ENCODE measurements at regions not wholly inside any gene's neighbourhood (a gene's known extent, or its start where the extent isn't known, plus 50 kb on each side); places are given as distances from the start of the nearest gene placed in this dataset.

DNA sequence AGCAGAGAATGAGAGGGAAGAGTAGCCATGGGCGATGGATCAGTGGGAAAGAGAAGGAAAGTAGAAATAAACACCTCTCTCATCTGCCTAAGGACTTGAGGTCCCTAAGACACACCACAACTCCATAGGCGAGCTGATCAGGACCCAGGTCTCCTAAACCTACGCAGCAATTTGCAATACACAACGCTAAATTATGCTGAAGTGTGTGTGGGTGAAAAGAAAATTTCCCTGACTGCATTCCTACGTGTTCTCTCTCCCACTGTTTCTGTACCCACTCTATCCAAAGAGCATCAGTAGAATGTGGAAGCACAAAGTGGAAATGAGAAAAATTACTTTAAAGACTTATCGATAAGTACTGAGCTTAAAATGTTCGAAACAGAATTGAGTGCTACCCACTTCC is 88.9 kb downstream of the RPS29 start:
- Histone ChIP-seq H3K4me2 (no peak overlapping the region), H3K9me2 (ENCODE audit: insufficient read depth) (no peaks in the 10 kb centered on the region), H3K79me2 (ENCODE audit: low read depth) (no peaks in the 10 kb centered on the region), H3K9me3 (ENCODE audit: insufficient read depth, low read depth) (no peaks in the 10 kb centered on the region; the same call in 1 of the 2 replicates), H2AFZ (no peak overlapping the region), H3K36me3 (ENCODE audit: low read depth) (no peaks in the 10 kb centered on the region), H3K4me3 (no peak overlapping the region), H4K20me1 (ENCODE audit: insufficient read depth) (no peaks in the 10 kb centered on the region), H3K27me3 (ENCODE audit: insufficient read depth, low read depth) (no peaks in the 10 kb centered on the region), H3K4me1 (replicated peaks; ENCODE audit: insufficient read depth) (peaks cover 8% of the 10 kb centered on the region), H3F3A (ENCODE audit: insufficient read depth, low read depth) (no peaks in the 10 kb centered on the region), H3K27ac (no peak overlapping the region)
- no peak for DNase-seq
- ChIA-PET POLR2A (ENCODE audit: unreplicated experiment) (no interaction called here), CTCF (interaction anchor here (0.6 to 2.1 kb wide), 4 partner anchors 12 to 506 kb away, joined by 3 to 14 read pairs (median 8); no protein-coding TSS in a partner anchor)
- intact Hi-C loops (cut with micrococcal nuclease; ENCODE audit: unreplicated experiment): loop anchor here (2.0 kb wide), 1 partner anchor 34 kb away; no protein-coding TSS in a partner anchor
- TF ChIP-seq EZH2 (IDR thresholded peaks at IDR 0.05; ENCODE audit: low read depth): no peak
- TF ChIP-seq, protein P1, sequence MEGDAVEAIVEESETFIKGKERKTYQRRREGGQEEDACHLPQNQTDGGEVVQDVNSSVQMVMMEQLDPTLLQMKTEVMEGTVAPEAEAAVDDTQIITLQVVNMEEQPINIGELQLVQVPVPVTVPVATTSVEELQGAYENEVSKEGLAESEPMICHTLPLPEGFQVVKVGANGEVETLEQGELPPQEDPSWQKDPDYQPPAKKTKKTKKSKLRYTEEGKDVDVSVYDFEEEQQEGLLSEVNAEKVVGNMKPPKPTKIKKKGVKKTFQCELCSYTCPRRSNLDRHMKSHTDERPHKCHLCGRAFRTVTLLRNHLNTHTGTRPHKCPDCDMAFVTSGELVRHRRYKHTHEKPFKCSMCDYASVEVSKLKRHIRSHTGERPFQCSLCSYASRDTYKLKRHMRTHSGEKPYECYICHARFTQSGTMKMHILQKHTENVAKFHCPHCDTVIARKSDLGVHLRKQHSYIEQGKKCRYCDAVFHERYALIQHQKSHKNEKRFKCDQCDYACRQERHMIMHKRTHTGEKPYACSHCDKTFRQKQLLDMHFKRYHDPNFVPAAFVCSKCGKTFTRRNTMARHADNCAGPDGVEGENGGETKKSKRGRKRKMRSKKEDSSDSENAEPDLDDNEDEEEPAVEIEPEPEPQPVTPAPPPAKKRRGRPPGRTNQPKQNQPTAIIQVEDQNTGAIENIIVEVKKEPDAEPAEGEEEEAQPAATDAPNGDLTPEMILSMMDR (conservative IDR thresholded peaks at IDR 0.05): no peak
- BruUV-seq (replicated peaks): no TSS peak

DNA sequence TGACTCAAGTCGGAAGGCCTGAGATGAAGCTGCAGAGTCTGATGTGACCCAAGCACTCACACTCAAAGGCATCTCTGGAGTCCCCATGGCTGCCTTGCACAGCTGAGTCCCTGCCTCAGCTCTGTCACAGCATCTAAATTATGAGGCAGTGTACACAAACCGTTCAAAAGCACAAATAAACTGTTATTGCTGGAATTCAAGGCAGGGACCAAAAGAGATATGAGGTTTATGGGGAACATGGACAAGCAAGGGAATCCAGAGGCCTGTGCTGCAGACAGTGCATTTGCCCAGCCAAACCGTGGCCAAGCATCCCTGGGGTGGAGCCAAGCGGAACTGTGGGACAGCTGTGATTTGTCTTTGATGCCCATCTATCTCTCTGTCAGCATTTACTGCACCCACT is 91.3 kb downstream of the RPS29 start:
- intact Hi-C loops (cut with micrococcal nuclease; ENCODE audit: unreplicated experiment): no loop called here
- CTCF ChIA-PET: no interaction called here
- DNase-seq: no peak

DNA sequence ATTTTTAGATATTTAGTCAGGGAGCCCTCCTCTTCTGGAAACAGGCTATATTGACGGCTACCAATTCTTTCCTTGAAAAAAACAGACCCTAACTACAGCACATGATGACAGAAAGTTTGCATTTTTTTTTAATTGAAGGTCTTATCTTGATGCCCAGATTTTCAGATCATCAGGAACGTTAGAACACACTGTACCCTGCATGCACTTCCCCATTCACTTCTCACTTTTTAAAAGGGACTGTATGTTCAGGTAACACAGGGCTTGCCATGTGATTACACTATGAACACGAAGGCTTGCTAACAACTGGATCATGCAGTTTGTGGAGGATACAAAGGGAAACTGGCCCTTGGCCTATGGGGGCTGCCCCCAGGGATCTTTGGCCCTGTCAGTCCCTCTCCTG is 92.6 kb downstream of the RPS29 start:
- Histone ChIP-seq H3K4me1 (replicated peaks; ENCODE audit: insufficient read depth) (peaks cover 17% of the 10 kb centered on the region), H3K4me3 (no peak overlapping the region), H3K36me3 (ENCODE audit: low read depth) (no peaks in the 10 kb centered on the region), H3K27me3 (ENCODE audit: insufficient read depth, low read depth) (no peaks in the 10 kb centered on the region), H2AFZ (no peak overlapping the region), H4K20me1 (ENCODE audit: insufficient read depth) (no peaks in the 10 kb centered on the region), H3K4me2 (no peak overlapping the region), H3K9me2 (ENCODE audit: insufficient read depth) (no peaks in the 10 kb centered on the region), H3K9me3 (ENCODE audit: insufficient read depth, low read depth) (no peaks in the 10 kb centered on the region), H3K79me2 (ENCODE audit: low read depth) (no peaks in the 10 kb centered on the region), H3F3A (ENCODE audit: insufficient read depth, low read depth) (no peaks in the 10 kb centered on the region), H3K27ac (no peak overlapping the region)
- BruUV-seq (replicated peaks): no TSS peak
- ChIA-PET POLR2A (ENCODE audit: unreplicated experiment) (no interaction called here), CTCF (no interaction called here)
- intact Hi-C loops (cut with micrococcal nuclease; ENCODE audit: unreplicated experiment): no loop called here
- no peak for DNase-seq
- TF ChIP-seq, protein P1 (conservative IDR thresholded peaks at IDR 0.05): no peak
- no peak for TF ChIP-seq EZH2 (IDR thresholded peaks at IDR 0.05; ENCODE audit: low read depth)

More for the DNA sequence above, 91.3 kb downstream of the RPS29 start:
- no peak overlapping the region for H3K4me2 ChIP-seq
- TF ChIP-seq EZH2 (IDR thresholded peaks at IDR 0.05; ENCODE audit: low read depth): no peak
- TF ChIP-seq, protein P1 (conservative IDR thresholded peaks at IDR 0.05): no peak
- H3K79me2 ChIP-seq (ENCODE audit: low read depth): no peaks in the 10 kb centered on the region
- H3K9me2 ChIP-seq (ENCODE audit: insufficient read depth): no peaks in the 10 kb centered on the region
- peaks cover 17% of the 10 kb centered on the region for H3K4me1 ChIP-seq (replicated peaks; ENCODE audit: insufficient read depth)
- no peaks in the 10 kb centered on the region for H4K20me1 ChIP-seq (ENCODE audit: insufficient read depth)
- no peaks in the 10 kb centered on the region for H3F3A ChIP-seq (ENCODE audit: insufficient read depth, low read depth)
- no TSS peak for BruUV-seq (replicated peaks)
- H3K4me3 ChIP-seq: no peak overlapping the region
- H3K9me3 ChIP-seq (ENCODE audit: insufficient read depth, low read depth): no peaks in the 10 kb centered on the region
- H3K27ac ChIP-seq: no peak overlapping the region
- no peaks in the 10 kb centered on the region for H3K36me3 ChIP-seq (ENCODE audit: low read depth)
- H2AFZ ChIP-seq: no peak overlapping the region
- POLR2A ChIA-PET (ENCODE audit: unreplicated experiment): no interaction called here
- no peaks in the 10 kb centered on the region for H3K27me3 ChIP-seq (ENCODE audit: insufficient read depth, low read depth)

Measured in PC-9 (cell line).